ENCODE measurements at regions not wholly inside any gene's neighbourhood (a gene's known extent, or its start where the extent isn't known, plus 50 kb on each side); places are given as distances from the start of the nearest gene placed in this dataset.
"Not testable (repeated sequence)": the region's sequence is repeated elsewhere in the genome, so short reads cannot be mapped to it uniquely, and the experiment has no call there.

- Histone ChIP-seq H3K79me2 (ENCODE audit: control insufficient read depth, insufficient read depth, low read length) (no peaks in the 10 kb centered on the region), H3K9ac (replicated peaks; ENCODE audit: extremely low read depth, insufficient read depth, low read length) (no peak overlapping the region), H3K9me3 (replicated peaks; ENCODE audit: control insufficient read depth, insufficient read depth, low read length) (no peaks in the 10 kb centered on the region), H3K4me2 (ENCODE audit: insufficient read depth, low read length) (no peak overlapping the region), H3K9me1 (replicated peaks; ENCODE audit: control insufficient read depth, extremely low read depth, insufficient read depth, low read length) (no peaks in the 10 kb centered on the region), H4K20me1 (replicated peaks; ENCODE audit: control insufficient read depth, extremely low read depth, insufficient read depth, low read length) (no peaks in the 10 kb centered on the region), H3K27me3 (ENCODE audit: control insufficient read depth in 2 of 2, insufficient read depth in 2 of 2, low read length in 2 of 2) (peaks cover 2 to 10% of the 10 kb centered on the region in 2 experiments), H3K4me3 (replicated peaks in 1 of 3; ENCODE audit: insufficient read depth in 1 of 3, low read depth in 1 of 3, low read length in 3 of 3) (no peak overlapping the region), H2AFZ (ENCODE audit: low read depth, low read length) (no peak overlapping the region), H3K36me3 (ENCODE audit: control insufficient read depth in 2 of 2, extremely low read depth in 1 of 2, insufficient read depth in 2 of 2, low read length in 2 of 2) (no peaks in the 10 kb centered on the region), H3K4me1 (ENCODE audit: control insufficient read depth, extremely low read depth, insufficient read depth, low read length) (no peaks in the 10 kb centered on the region), H3K27ac (ENCODE audit: insufficient read depth, low read depth, low read length) (no peak overlapping the region)
- DNase-seq (ENCODE audit: low read depth, low spot score): peak; percentile 44
- ChIA-PET POLR2A (no interaction called here), CTCF (interaction anchor here (0.6 to 5.7 kb wide), 43 partner anchors 8 to 901 kb away, joined by 3 to 86 read pairs (median 4); partner anchors contain the start of gene FOXB1)
- no TSS peak for BruUV-seq (replicated peaks)
- FAIRE-seq: peak; percentile 81
- dilution Hi-C loops (cut with MboI; ENCODE audit: extremely low pct_ligation_motif_present, low sequenced_read_pairs): no loop called here
- intact Hi-C loops (cut with micrococcal nuclease): loop anchor here (1.0 to 2.0 kb wide), 3 partner anchors 263 to 489 kb away; no protein-coding TSS in a partner anchor
- no peak for TF ChIP-seq EZH2 (IDR thresholded peaks at IDR 0.05; ENCODE audit: borderline replicate concordance, low read depth, low read length, severe bottlenecking)
- TF ChIP-seq, protein P1, sequence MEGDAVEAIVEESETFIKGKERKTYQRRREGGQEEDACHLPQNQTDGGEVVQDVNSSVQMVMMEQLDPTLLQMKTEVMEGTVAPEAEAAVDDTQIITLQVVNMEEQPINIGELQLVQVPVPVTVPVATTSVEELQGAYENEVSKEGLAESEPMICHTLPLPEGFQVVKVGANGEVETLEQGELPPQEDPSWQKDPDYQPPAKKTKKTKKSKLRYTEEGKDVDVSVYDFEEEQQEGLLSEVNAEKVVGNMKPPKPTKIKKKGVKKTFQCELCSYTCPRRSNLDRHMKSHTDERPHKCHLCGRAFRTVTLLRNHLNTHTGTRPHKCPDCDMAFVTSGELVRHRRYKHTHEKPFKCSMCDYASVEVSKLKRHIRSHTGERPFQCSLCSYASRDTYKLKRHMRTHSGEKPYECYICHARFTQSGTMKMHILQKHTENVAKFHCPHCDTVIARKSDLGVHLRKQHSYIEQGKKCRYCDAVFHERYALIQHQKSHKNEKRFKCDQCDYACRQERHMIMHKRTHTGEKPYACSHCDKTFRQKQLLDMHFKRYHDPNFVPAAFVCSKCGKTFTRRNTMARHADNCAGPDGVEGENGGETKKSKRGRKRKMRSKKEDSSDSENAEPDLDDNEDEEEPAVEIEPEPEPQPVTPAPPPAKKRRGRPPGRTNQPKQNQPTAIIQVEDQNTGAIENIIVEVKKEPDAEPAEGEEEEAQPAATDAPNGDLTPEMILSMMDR (IDR thresholded peaks at IDR 0.05; ENCODE audit: extremely low read depth in 1 of 2, insufficient read depth in 1 of 2, low read depth in 1 of 2, low read length in 2 of 2): peak; percentile 70 to 73
Measured at GRCh38 chr15:60179786-60180391, 175.8 kb downstream of the FOXB1 start.

DNA sequence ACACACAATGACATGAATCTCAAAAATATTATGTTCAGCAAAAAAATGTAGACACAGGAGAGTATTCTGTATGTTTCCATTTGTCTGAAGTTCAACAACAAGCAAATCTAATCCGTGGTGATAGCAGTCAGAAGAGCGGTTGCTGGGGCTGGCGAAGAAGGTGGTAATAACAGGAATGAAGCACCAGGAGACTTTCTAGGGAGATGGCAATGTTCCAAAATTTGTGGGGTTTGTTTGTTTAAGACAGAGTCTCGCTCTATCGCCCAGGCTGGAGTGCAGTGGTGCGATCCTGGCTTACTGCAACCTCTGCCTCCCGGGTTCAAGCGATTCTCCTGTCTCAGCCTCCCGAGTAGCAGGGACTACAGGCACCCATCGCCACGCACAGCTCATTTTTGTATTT is 177.8 kb downstream of the FOXB1 start:
- H3K36me3 ChIP-seq (ENCODE audit: control insufficient read depth in 2 of 2, extremely low read depth in 1 of 2, insufficient read depth in 2 of 2, low read length in 2 of 2); H3K27me3 ChIP-seq (ENCODE audit: control insufficient read depth in 2 of 2, insufficient read depth in 2 of 2, low read length in 2 of 2); H4K20me1 ChIP-seq (replicated peaks; ENCODE audit: control insufficient read depth, extremely low read depth, insufficient read depth, low read length); H2AFZ ChIP-seq (ENCODE audit: low read depth, low read length); H3K9me1 ChIP-seq (replicated peaks; ENCODE audit: control insufficient read depth, extremely low read depth, insufficient read depth, low read length); DNase-seq (ENCODE audit: low read depth, low spot score); FAIRE-seq; H3K9me3 ChIP-seq (replicated peaks; ENCODE audit: control insufficient read depth, insufficient read depth, low read length); H3K4me3 ChIP-seq (replicated peaks in 1 of 3; ENCODE audit: insufficient read depth in 1 of 3, low read depth in 1 of 3, low read length in 3 of 3); H3K79me2 ChIP-seq (ENCODE audit: control insufficient read depth, insufficient read depth, low read length); intact Hi-C loops (cut with micrococcal nuclease); H3K4me2 ChIP-seq (ENCODE audit: insufficient read depth, low read length); H3K4me1 ChIP-seq (ENCODE audit: control insufficient read depth, extremely low read depth, insufficient read depth, low read length); POLR2A ChIA-PET; dilution Hi-C loops (cut with MboI; ENCODE audit: extremely low pct_ligation_motif_present, low sequenced_read_pairs); H3K9ac ChIP-seq (replicated peaks; ENCODE audit: extremely low read depth, insufficient read depth, low read length); H3K27ac ChIP-seq (ENCODE audit: insufficient read depth, low read depth, low read length); BruUV-seq (replicated peaks): not testable (repeated sequence)
- CTCF ChIA-PET: interaction anchor here (2.8 to 5.1 kb wide), 2 partner anchors 458 to 491 kb away, joined by 14 to 67 read pairs; no protein-coding TSS in a partner anchor
